ENCODE measurements at regions not wholly inside any gene's neighbourhood (a gene's known extent, or its start where the extent isn't known, plus 50 kb on each side); places are given as distances from the start of the nearest gene placed in this dataset.

GRCh38 chr14:98886982-98887381 lies 385.0 kb downstream of the BCL11B start:
- Histone ChIP-seq H3K36me3 (no peaks in the 10 kb centered on the region), H3K9me3 (peaks cover 0 to 4% (median 0%) of the 10 kb centered on the region in 4 donors), H3K4me3 (no peak overlapping the region), H3K27me3 (no peaks in the 10 kb centered on the region), H3K4me1 (no peaks in the 10 kb centered on the region), H3K27ac (no peak overlapping the region)
- TF ChIP-seq POLR2A (IDR thresholded peaks at IDR 0.05): no peak
- TF ChIP-seq, protein P1, sequence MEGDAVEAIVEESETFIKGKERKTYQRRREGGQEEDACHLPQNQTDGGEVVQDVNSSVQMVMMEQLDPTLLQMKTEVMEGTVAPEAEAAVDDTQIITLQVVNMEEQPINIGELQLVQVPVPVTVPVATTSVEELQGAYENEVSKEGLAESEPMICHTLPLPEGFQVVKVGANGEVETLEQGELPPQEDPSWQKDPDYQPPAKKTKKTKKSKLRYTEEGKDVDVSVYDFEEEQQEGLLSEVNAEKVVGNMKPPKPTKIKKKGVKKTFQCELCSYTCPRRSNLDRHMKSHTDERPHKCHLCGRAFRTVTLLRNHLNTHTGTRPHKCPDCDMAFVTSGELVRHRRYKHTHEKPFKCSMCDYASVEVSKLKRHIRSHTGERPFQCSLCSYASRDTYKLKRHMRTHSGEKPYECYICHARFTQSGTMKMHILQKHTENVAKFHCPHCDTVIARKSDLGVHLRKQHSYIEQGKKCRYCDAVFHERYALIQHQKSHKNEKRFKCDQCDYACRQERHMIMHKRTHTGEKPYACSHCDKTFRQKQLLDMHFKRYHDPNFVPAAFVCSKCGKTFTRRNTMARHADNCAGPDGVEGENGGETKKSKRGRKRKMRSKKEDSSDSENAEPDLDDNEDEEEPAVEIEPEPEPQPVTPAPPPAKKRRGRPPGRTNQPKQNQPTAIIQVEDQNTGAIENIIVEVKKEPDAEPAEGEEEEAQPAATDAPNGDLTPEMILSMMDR (IDR thresholded peaks at IDR 0.05): no peak
- TF ChIP-seq EP300 (IDR thresholded peaks at IDR 0.05): no peak
- WGBS, 2 donors: 87 to 92% methylated on average over 8 of the region's 8 CpGs
- no peak for DNase-seq (ENCODE audit: low spot score in 2 of 2)

DNA sequence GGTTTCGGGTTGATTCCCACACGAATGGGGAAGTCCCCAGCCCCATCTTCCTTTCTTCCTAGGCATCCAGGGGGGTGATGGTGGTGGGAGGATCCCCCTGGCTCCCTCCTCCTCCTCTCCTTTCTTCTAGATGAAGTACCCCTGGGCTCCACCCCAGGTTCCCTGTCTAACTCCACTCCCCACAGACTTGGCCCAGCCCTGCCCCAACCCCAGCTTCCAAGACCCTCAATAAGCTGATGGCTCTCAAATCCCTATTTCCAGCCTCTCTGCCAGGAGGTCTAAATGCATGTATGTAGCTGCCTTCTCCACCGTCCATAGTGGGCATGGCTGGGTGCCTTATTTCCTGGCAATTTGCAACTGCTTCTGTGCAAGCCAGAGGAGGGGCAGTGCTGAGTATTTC lies 383.7 kb downstream of the BCL11B start:
- TF ChIP-seq EP300 (IDR thresholded peaks at IDR 0.05) (no peak), POLR2A (IDR thresholded peaks at IDR 0.05) (no peak)
- TF ChIP-seq, protein P1 (IDR thresholded peaks at IDR 0.05): no peak
- DNase-seq (ENCODE audit: low spot score in 2 of 2): no peak
- no peak overlapping the region for H3K4me3 ChIP-seq
- H3K9me3 ChIP-seq: peaks cover 0 to 4% (median 0%) of the 10 kb centered on the region in 4 donors
- 65 to 82% methylated on average over 3 of the region's 3 CpGs for WGBS, 2 donors
- H3K36me3 ChIP-seq: no peaks in the 10 kb centered on the region
- H3K27me3 ChIP-seq: no peaks in the 10 kb centered on the region
- H3K27ac ChIP-seq: no peak overlapping the region
- no peaks in the 10 kb centered on the region for H3K4me1 ChIP-seq

DNA sequence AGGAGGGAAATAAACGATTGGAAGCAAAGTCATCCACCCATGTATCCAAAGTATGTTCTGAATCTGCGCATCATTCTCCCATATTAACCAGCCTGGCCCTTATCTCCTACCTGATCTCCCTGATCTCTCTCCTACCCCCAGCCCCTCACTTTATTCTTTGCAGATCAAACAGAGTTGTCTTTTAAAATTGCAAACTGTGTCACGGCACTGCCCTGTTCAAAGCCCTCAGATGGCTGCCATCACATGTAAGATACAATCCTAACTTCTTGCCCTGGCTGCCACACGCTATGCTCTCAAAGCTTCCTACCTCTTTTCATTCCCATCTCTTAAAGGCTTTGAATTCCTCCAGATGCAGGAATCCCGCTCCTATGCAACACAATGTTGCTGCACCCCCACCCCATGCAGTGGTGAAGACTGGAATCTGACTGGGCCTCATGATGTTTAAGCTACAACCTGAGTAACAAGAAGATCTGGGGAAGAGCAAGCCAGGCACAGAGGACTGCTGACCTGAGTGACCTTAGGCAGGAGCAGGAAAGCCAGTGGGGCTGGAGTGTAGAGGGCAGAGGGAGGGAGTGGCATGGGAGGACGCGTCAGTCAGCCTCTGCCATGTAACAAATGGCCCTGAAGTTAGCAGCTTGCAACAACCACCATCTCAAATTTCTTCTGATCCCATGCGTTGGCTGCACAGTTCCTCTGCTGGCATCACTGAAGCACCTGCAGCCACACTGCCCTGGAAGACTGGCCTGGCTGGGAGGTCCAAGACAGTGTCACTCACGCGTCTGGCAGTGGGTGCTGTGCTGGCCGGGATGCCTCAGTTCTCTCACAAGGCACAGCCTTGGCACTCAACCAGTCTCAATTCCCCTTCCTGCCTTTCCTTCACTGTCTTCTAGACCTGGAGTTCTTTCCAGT lies 382.8 kb downstream of the BCL11B start:
- Histone ChIP-seq H3K27me3 (no peaks in the 10 kb centered on the region), H3K36me3 (no peaks in the 10 kb centered on the region), H3K9me3 (peaks cover 0 to 2% (median 0%) of the 10 kb centered on the region in 4 donors), H3K4me3 (no peak overlapping the region), H3K27ac (no peak overlapping the region), H3K4me1 (no peaks in the 10 kb centered on the region)
- no peak for TF ChIP-seq EP300 (IDR thresholded peaks at IDR 0.05)
- TF ChIP-seq, protein P1 (IDR thresholded peaks at IDR 0.05): no peak
- no peak for TF ChIP-seq POLR2A (IDR thresholded peaks at IDR 0.05)
- WGBS, 2 donors: 90 to 95% methylated on average over 11 of the region's 11 CpGs
- DNase-seq (ENCODE audit: low spot score in 2 of 2): no peak

DNA sequence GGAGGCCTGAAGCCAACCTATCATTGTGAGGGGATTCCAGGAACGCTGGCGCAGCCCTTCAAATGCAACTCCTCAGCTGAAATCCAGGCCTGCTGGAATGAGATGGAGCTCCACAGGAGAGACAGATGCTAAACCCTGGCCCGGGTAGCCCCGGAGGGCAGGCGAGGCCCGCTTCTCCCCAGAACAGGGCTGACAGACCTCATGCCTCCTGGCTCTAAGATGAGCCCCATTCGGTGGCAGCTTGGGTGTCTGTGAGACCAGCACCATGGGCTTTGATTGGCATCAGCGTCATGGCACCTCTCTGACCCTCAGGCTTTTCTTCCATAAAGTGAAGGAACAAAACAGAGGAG lies 382.2 kb downstream of the BCL11B start:
- H3K4me3 ChIP-seq: no peak overlapping the region
- no peak for DNase-seq (ENCODE audit: low spot score in 2 of 2)
- no peaks in the 10 kb centered on the region for H3K4me1 ChIP-seq
- no peaks in the 10 kb centered on the region for H3K36me3 ChIP-seq
- TF ChIP-seq EP300 (IDR thresholded peaks at IDR 0.05) (no peak), POLR2A (IDR thresholded peaks at IDR 0.05) (no peak)
- TF ChIP-seq, protein P1 (IDR thresholded peaks at IDR 0.05): no peak
- WGBS, 2 donors: 95 to 100% methylated on average over 2 to 8 of the region's 8 CpGs
- H3K27me3 ChIP-seq: no peaks in the 10 kb centered on the region
- peaks cover 0 to 3% (median 0%) of the 10 kb centered on the region in 4 donors for H3K9me3 ChIP-seq
- no peak overlapping the region for H3K27ac ChIP-seq

DNA sequence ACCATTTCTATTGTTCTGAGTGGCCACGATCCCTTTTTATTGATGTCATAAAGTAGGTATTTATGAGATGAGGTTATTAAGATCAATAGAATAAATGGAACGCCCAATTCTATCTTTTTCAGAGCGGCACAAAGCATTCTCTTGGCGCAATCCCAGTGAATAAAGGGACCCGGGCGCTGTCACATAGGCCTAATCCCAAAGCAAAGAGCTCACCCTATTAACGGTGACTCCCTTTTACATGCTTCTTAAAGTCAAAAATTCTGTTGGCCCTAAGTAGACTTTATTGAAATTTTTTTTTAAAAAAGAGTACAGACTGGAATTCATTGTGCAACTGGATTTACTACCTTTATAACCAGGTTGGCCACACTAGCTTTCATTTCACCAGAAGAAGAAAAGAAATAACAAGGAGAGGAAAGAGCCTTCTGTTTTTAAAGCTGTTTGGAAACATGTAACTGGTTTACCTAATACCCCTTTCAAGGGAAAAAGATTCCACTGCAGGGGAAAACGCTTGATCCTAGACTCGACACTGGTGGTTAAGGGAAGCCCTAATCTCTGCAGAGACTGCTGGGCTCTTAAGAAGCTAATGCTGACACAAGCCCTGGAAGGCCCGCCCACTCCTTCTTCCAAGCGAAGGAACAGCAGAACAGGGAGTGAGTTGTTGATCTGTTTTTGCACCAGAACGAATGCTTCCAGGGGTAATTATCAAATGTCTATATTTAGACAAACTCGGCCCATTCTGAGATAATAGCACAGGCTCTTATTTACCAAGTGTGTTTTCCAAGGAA lies 381.2 kb downstream of the BCL11B start:
- no peak for DNase-seq (ENCODE audit: low spot score in 2 of 2)
- 39 to 49% methylated on average over 13 of the region's 13 CpGs for WGBS, 2 donors
- Histone ChIP-seq H3K4me3 (no peak overlapping the region), H3K27ac (no peak overlapping the region), H3K4me1 (no peaks in the 10 kb centered on the region), H3K27me3 (no peaks in the 10 kb centered on the region), H3K9me3 (peaks cover 0 to 3% (median 0%) of the 10 kb centered on the region in 4 donors), H3K36me3 (no peaks in the 10 kb centered on the region)
- no peak for TF ChIP-seq POLR2A (IDR thresholded peaks at IDR 0.05)
- TF ChIP-seq, protein P1 (IDR thresholded peaks at IDR 0.05): no peak
- no peak for TF ChIP-seq EP300 (IDR thresholded peaks at IDR 0.05)
